ENCODE measurements at regions not wholly inside any gene's neighbourhood (a gene's known extent, or its start where the extent isn't known, plus 50 kb on each side); places are given as distances from the start of the nearest gene placed in this dataset.

DNA sequence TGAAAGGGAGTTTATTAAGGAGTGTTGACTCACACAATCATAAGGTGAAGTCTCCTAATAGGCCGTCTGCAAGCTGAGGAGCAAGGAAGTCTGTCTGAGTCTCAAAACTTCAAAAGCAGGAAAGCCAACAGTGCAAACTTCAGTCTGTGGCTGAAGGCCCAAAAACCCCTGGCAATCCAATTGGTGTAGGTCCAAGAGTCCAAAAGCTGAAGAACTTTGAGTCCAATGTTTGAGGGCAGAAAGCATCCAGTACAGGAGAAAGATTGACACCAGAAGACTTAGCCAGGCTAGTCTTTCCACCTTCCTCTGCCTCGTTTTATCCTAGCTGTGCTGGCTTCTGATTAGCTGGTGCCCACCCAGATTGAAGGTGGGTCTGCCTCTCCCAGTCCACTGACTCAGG, 535.2 kb downstream of the ARAP2 start:
- Mint-ChIP-seq H3K4me1 (no peaks in the 10 kb centered on the region), H3K27me3 (no peaks in the 10 kb centered on the region), H3K36me3 (no peaks in the 10 kb centered on the region), H3K4me3 (no peak overlapping the region), H3K9me3 (peaks cover 18% of the 10 kb centered on the region), H3K27ac (no peak overlapping the region)
- no peak for DNase-seq

DNA sequence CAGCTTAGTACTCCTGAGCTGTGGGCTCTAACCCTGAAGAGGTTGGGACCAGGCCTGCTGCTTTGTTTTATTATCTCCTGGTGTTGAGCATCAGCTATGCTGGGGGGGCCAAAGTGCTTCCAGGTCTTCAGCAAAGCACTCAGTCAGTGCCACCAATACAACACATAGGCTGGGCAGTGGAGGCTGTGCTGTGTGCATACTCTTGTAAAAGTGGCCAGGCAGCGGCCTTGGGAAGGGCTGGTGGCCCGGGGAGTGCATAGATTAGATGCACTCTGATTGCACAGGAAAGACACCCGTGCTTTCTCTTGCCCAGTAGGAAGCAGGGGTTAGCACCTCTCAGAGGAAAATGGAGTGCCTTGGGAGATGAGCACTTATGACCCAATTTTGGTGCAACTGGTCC, 534.0 kb downstream of the ARAP2 start:
- H3K27me3 Mint-ChIP-seq = no peaks in the 10 kb centered on the region

DNA sequence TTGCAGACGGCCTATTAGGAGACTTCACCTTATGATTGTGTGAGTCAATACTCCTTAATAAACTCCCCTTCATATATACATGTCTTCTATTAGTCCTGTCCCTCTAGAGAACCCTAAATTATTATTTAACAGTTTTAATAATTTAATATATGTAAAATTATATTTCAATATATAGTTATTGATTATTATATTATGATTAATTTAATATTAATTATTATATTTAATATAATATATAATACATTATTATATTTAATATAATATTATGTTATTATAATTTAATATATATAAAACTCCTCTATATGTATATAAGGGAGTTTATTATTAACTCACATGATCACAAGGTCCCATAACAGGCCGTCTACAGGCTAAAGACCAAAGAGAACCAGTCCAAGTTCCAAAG, 533.2 kb downstream of the ARAP2 start:
- H3K4me3 Mint-ChIP-seq = no peak overlapping the region
- H3K27me3 Mint-ChIP-seq = no peaks in the 10 kb centered on the region
- H3K36me3 Mint-ChIP-seq = no peaks in the 10 kb centered on the region
- peaks cover 22% of the 10 kb centered on the region for H3K9me3 Mint-ChIP-seq
- no peaks in the 10 kb centered on the region for H3K4me1 Mint-ChIP-seq
- H3K27ac Mint-ChIP-seq = no peak overlapping the region
- no peak for DNase-seq

More for the DNA sequence above, 534.0 kb downstream of the ARAP2 start:
- H3K4me3 Mint-ChIP-seq = no peak overlapping the region
- DNase-seq = no peak
- H3K27ac Mint-ChIP-seq = no peak overlapping the region
- no peaks in the 10 kb centered on the region for H3K36me3 Mint-ChIP-seq
- peaks cover 21% of the 10 kb centered on the region for H3K9me3 Mint-ChIP-seq
- no peaks in the 10 kb centered on the region for H3K4me1 Mint-ChIP-seq

DNA sequence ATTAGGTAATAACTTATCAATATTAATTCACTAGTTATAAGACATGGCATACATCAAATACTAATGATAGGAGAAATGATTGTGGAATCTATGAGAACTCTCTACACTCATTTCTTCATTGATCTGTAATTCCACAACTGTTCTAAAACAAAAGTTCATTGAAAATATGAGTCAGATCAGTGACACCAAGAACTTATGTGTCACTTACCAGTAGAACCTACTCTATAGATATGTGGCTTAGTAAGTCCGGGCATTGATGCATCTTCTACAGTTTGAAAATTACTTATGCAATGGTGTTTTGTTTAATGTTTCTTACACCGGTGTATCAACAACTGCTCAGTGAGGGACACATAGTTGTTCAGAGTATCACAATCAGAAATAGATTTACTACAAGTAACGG, 520.3 kb downstream of the ARAP2 start:
- no peaks in the 10 kb centered on the region for H3K36me3 Mint-ChIP-seq
- no peak overlapping the region for H3K4me3 Mint-ChIP-seq
- H3K27me3 Mint-ChIP-seq = no peaks in the 10 kb centered on the region
- peaks cover 1% of the 10 kb centered on the region for H3K9me3 Mint-ChIP-seq
- DNase-seq = no peak
- no peaks in the 10 kb centered on the region for H3K4me1 Mint-ChIP-seq
- H3K27ac Mint-ChIP-seq = no peak overlapping the region

DNA sequence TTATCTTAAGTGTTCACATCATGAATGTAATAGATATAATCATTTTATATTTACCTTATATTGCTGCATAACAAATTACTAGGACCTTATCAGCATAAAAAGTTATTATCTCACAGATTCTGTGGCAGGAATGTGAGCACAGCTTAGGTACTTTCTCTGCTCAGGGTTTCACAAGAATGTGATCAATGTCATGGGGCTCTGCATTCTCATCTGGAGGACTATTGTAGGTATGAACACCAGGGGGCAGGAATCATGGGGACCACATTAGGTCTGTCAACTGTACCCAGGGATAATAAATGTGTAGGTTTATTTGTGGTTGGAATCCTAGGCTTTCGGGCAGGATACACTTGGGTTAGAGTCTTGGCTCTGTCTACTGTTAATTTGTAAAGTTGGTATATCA, 519.2 kb downstream of the ARAP2 start:
- Mint-ChIP-seq H3K27me3 (no peaks in the 10 kb centered on the region), H3K36me3 (no peaks in the 10 kb centered on the region), H3K27ac (no peak overlapping the region), H3K9me3 (peaks cover 1% of the 10 kb centered on the region), H3K4me1 (no peaks in the 10 kb centered on the region), H3K4me3 (no peak overlapping the region)
- no peak for DNase-seq

DNA sequence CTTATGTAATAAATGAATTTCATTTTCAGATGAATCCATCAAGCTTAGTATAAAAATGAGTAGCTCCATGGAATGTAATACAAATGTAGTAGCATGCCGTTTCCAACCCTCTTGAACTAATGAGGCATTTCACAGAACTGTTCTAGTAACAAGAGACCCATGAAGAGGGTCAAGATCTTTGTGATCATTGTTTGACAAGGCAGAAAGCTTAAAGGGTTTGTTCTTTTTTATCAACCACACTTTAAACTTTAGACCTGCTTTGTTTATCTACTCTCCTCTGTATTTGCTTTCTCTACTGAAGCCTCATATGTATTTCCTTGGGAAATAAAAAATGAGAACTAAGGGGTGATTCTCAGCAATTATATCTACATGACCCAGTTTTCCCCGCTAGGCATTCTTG, 513.9 kb downstream of the ARAP2 start:
- no peaks in the 10 kb centered on the region for H3K27me3 Mint-ChIP-seq
- no peaks in the 10 kb centered on the region for H3K36me3 Mint-ChIP-seq
- H3K27ac Mint-ChIP-seq = no peak overlapping the region
- no peak overlapping the region for H3K4me3 Mint-ChIP-seq
- peaks cover 3% of the 10 kb centered on the region for H3K9me3 Mint-ChIP-seq
- DNase-seq = no peak
- no peaks in the 10 kb centered on the region for H3K4me1 Mint-ChIP-seq

DNA sequence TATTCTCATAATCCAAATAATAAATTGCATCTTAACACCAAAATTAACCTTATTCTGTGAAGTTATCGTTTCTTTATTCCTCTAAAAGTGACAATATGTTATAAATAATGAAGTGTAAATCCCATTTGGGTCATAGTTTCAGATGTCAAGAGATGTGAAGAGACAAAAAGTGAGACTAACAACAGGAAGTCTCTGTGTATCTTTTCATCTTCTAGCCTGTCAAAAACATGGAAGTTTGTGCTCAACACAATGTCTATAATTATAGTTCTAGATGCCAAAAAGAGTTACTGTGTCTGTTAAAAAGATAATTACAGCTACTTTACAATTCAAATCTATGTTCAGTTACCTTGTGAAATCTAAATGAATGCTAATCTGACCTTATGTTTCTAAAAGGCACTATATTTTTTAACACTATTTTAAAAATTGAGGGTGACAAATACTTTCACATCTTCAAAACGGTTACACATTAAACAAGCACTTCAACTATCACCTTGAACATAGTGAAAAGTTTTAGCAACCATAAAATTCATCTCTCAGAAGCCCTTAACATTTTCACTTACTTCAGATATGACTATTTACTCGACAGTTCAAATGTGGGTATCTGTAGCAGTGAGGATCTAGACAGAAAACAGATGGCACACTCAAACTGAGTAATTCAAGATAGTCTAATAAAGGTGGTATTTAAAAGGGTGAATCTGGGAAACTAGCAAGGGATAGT, 509.8 kb downstream of the ARAP2 start:
- Mint-ChIP-seq H3K36me3 (no peaks in the 10 kb centered on the region), H3K4me3 (no peak overlapping the region), H3K27ac (no peak overlapping the region), H3K9me3 (peaks cover 2% of the 10 kb centered on the region), H3K27me3 (no peaks in the 10 kb centered on the region), H3K4me1 (no peaks in the 10 kb centered on the region)
- DNase-seq = no peak

DNA sequence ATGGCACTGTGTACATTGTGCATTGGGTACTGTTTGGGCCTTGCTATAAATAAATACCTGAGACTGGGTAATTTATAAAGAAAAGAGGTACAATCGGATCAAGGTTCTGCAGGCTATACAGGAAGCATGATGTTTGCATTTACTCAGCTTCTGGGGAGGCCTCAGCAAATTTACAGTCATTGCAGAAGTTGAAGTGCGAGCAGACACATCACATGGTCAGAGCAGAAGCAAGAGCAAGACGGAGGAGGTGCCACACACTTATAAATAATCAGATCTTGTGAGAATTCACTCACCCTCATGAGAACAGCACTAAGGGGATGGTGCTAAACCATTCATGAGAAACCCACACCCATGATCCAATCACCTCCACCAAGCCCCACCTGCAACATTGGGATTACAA, 505.0 kb downstream of the ARAP2 start:
- no peaks in the 10 kb centered on the region for H3K4me1 Mint-ChIP-seq
- H3K4me3 Mint-ChIP-seq = no peak overlapping the region
- peaks cover 2% of the 10 kb centered on the region for H3K9me3 Mint-ChIP-seq
- no peaks in the 10 kb centered on the region for H3K36me3 Mint-ChIP-seq
- no peaks in the 10 kb centered on the region for H3K27me3 Mint-ChIP-seq
- no peak for DNase-seq
- H3K27ac Mint-ChIP-seq = no peak overlapping the region

DNA sequence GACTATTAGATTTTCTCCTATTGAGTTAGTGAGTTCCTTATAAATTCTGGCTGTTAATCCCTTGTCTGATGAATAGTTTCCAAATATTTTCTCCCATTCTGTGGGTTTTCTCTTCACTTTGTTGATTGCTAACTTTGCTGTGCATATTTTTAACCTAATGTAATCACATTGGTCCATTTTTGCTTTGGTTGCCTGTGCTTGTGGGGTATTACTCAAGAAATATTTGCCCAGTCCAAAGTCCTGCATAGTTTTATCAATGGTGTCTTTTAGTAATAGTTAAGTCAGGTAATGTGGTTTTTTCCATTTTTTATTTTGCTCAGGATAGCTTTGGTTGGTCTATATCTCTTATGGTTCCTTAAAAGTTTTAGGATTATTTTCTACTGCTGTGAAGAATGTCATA, 490.3 kb downstream of the ARAP2 start:
- H3K36me3 Mint-ChIP-seq = no peaks in the 10 kb centered on the region
- peaks cover 1% of the 10 kb centered on the region for H3K9me3 Mint-ChIP-seq
- H3K4me1 Mint-ChIP-seq = no peaks in the 10 kb centered on the region
- H3K27ac Mint-ChIP-seq = no peak overlapping the region
- no peak for DNase-seq
- H3K4me3 Mint-ChIP-seq = no peak overlapping the region
- H3K27me3 Mint-ChIP-seq = no peaks in the 10 kb centered on the region

DNA sequence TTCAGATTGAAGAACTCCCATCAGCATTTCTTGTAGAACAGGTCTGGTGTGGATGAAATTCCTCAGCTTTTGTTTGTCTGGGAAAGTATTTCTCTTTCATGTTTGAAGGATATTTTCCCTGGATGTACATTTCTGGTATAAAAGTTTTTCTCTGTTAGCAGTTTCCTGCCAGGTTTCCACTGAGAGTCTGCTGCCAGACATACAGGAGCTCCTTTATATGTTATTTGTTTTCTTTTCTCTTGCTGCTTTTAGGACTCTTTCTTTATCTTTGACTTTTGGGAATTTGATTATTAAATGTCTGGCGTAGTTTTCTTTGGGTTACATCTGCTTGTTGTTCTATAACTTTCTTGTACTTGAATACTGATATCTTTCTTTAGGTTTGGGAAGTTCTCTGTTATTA, 486.5 kb downstream of the ARAP2 start:
- peaks cover 1% of the 10 kb centered on the region for H3K9me3 Mint-ChIP-seq
- H3K36me3 Mint-ChIP-seq = no peaks in the 10 kb centered on the region
- H3K4me3 Mint-ChIP-seq = no peak overlapping the region
- no peaks in the 10 kb centered on the region for H3K27me3 Mint-ChIP-seq
- DNase-seq = no peak
- no peak overlapping the region for H3K27ac Mint-ChIP-seq
- H3K4me1 Mint-ChIP-seq = no peaks in the 10 kb centered on the region

DNA sequence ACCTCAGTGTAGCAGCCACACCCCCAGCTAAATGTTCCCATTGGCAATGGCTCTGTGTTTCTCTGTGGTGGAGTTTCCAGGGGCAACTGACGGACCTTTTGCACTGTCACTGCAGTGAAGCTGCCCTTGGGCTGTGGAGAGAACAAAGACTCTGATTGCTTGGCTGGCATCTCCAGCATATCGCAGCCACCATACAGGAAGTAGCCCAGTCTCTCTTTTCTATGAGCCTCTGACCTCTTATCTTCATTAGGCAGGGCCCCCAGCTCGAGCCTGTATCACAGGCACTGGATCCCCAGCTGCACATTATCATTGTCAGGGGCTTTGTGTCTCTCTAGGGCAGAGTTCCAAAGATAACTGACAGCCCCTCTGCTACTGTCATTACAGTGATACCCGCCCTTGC, 483.5 kb downstream of the ARAP2 start:
- Mint-ChIP-seq H3K4me1 (no peaks in the 10 kb centered on the region), H3K4me3 (no peak overlapping the region), H3K27ac (no peak overlapping the region), H3K36me3 (no peaks in the 10 kb centered on the region), H3K27me3 (no peaks in the 10 kb centered on the region), H3K9me3 (peaks cover 1% of the 10 kb centered on the region)
- DNase-seq = no peak

DNA sequence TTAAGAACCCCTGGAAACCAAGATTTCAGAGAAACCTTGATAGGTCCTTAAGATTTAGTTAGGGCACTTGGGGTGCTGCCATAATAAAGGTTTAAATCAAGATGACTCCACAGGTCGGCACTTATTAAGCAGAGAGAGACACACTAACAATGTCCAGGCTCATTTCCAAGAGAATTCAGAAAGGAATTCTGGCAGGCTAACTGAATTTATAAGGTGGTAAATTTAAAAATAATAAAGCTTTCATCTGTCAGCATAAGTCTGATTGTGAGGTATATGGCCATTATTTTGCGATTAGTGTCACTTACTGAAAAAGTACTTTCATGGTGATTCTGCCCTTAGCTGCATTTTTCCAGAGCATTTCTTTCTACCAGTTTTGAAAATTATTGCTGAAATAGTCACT, 472.7 kb downstream of the ARAP2 start:
- Mint-ChIP-seq H3K27ac (no peak overlapping the region), H3K27me3 (no peaks in the 10 kb centered on the region), H3K36me3 (no peaks in the 10 kb centered on the region), H3K4me3 (no peak overlapping the region), H3K9me3 (no peaks in the 10 kb centered on the region), H3K4me1 (no peaks in the 10 kb centered on the region)
- DNase-seq = no peak

DNA sequence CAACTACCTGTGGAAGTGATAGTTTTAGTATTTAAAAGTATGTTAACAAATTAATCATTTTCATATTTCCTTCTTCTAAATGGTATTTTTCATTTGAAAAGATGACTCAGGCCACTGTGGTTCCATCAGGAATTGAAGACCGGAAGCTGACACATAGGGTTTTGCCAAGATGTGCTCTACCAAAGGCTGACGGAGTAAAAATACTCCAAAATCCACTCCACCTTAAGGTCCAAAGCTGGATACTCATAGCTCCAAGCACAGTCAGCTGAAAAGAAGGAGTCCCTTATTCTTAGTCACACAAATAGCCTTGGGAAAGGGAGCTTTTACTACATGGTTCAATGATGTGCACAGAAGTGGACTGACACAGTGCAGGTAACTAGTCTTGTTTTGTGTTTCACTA, 472.0 kb downstream of the ARAP2 start:
- DNase-seq = no peak
- H3K9me3 Mint-ChIP-seq = no peaks in the 10 kb centered on the region
- H3K36me3 Mint-ChIP-seq = no peaks in the 10 kb centered on the region
- H3K4me3 Mint-ChIP-seq = no peak overlapping the region
- H3K4me1 Mint-ChIP-seq = no peaks in the 10 kb centered on the region
- no peak overlapping the region for H3K27ac Mint-ChIP-seq
- H3K27me3 Mint-ChIP-seq = no peaks in the 10 kb centered on the region

DNA sequence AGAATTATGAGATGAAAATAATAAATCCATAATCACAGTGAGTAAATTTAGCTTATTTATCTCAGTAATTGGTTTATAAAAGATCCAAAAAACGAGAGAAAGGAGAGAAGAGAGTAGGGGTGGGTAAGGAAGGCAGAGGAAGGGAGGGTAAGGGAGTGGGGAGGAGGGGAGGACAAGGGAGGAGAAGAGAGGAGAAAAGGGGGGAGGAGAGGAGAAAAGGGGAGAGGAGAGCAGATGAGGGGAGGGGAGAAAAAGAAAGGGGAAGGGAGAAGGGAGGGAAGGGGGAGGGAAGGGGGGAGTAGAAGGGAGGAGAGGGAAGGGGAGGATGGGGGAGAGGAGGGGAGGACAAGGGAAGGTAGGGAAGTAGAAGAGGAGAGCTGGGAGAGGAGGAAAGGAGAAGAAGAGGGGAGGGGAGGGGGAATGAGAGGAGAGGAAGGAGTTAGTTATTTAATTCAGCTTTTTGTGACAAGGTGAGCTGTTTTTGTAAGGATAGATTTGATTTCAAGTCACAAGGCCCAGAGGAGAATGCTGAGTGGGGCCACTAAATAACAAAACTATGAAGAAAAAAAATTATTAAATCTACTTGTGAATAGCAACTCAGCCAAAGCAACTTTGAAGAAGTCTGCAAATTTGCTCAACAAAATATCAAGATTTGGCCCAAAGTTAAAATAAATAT, 454.3 kb downstream of the ARAP2 start:
- no peaks in the 10 kb centered on the region for H3K36me3 Mint-ChIP-seq
- no peak overlapping the region for H3K27ac Mint-ChIP-seq
- H3K4me1 Mint-ChIP-seq = no peaks in the 10 kb centered on the region

DNA sequence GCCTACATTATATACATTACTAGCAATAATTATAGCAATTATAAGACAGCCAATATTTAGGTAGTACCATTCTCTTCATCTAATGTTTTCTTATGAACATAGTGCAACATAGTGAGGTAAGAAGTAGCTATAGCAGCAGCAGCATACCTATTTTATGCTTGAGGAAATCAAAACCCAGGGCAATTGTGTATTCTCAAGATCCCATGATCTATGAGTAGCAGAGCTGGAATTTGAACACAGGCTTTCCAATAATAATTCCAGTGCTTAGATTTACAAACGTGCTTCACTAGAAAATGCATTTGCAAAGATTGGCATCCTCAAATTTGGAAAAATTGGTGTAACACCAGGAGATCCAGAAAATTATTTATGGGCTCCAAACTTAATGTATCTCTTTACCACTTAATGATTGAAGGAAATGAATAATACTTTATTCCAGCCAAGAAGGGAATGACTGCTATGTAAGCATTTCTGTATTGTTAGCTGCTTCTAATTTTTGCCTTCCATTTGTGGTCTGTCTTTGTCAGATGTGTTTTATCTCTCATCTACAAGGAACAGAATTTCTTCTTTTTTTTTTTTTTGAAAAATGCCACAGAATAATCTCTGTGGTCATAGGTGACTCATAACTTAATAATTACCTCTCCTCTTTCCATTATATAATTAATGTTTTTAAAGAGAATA, 451.1 kb downstream of the ARAP2 start:
- Mint-ChIP-seq H3K9me3 (peaks cover 16% of the 10 kb centered on the region), H3K36me3 (no peaks in the 10 kb centered on the region), H3K27ac (no peak overlapping the region), H3K4me1 (no peaks in the 10 kb centered on the region), H3K27me3 (no peaks in the 10 kb centered on the region), H3K4me3 (no peak overlapping the region)
- DNase-seq = no peak

More for the DNA sequence above, 454.3 kb downstream of the ARAP2 start:
- Mint-ChIP-seq H3K9me3 (peaks cover 1% of the 10 kb centered on the region), H3K27me3 (no peaks in the 10 kb centered on the region), H3K4me3 (no peak overlapping the region)
- no peak for DNase-seq

DNA sequence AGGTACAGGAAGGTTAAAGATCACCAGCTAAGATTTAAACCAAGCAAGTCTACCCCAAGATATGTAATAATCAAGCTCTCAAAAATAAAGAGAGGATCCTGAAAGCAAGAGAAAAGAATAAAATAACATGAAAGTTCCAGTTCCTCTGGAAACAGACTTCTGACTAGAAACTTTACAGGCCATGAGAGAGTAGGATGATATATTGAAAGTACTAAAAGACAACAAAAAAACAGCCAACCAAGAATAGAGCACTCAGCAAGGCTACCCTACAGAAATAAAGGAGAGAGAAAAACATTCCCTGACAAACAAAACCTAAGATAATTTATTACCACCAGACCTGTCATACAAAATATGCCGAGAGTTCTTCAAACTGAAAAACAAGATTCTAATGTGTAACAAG, 450.5 kb downstream of the ARAP2 start:
- no peak overlapping the region for H3K27ac Mint-ChIP-seq
- H3K36me3 Mint-ChIP-seq = no peaks in the 10 kb centered on the region
- H3K9me3 Mint-ChIP-seq = peaks cover 16% of the 10 kb centered on the region

More for the DNA sequence above, 450.5 kb downstream of the ARAP2 start:
- DNase-seq = no peak
- Mint-ChIP-seq H3K4me1 (no peaks in the 10 kb centered on the region), H3K4me3 (no peak overlapping the region), H3K27me3 (no peaks in the 10 kb centered on the region)
